Activated CD8-positive, alpha-beta memory T cell treated with anti-CD3 and anti-CD28 coated beads, Interleukin-2, amount 50 U/mL, for 4 hours (primary cell): ENCODE measurements at regions not wholly inside any gene's neighbourhood (a gene's known extent, or its start where the extent isn't known, plus 50 kb on each side); places are given as distances from the start of the nearest gene placed in this dataset.

Experiments
- DNase-seq: peaks from one replicate; pipeline ENCODE4 v3.0.0-alpha.2; 2020

GRCh38 chr2:14237902-14238301 lies 394.6 kb upstream of the LRATD1 start:
- no peak for DNase-seq

DNA sequence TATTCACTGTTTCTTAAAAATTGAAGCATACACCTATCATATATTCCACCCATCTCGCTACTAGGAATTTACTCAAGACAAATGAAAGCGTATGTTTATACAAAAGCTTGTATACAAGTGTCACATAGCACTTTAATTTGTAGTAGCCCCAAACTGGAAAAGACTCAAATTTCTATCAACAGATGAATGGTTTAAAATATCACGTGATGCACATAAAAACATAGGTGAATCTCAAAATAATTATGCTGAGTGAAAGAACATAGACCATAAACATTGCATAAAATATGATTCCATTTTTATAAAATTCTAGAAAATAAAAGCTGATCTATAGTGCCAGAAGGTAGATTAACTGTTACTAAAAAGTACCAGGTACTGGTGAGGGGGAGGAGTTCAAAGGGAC lies 392.9 kb upstream of the LRATD1 start:
- no peak for DNase-seq

- no peak for DNase-seq
Measured at GRCh38 chr2:14240868-14241267, 391.6 kb upstream of the LRATD1 start.

- no peak for DNase-seq
Measured at GRCh38 chr2:14245901-14246300, 386.6 kb upstream of the LRATD1 start.

DNA sequence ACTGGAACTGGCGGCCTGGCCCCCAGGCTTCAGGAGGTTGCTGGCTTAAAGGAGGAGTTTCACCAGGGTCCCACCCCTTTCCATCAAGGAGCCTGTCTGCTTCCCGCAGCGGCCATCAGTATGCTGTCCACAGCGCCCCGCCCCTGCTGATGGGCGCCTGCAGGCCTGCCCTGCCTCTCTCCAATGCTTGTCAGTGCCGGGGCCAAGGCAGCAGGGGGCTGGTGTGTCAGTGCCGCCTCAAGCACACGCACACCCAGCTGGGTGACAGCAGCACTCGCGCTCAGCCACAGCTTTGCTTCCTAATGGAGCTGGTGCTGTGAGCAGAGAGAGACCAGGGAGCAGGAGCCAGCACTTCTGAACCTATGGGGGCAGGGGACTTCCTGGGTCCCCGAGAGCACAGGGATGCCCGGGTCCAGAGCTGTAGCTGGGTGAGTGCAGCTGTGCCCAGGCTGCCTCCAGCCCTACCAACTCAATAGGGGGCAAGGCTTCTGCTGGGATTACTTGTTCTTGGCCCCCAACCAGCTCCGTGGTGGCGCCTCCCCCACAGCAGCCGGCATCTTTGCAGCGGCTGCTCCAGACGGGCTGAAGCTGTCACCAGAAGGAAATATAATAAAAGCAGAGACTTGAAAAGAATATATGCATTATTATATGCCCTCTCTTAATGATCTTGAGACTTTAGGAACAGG lies 377.2 kb upstream of the LRATD1 start:
- no peak for DNase-seq

GRCh38 chr2:14256890-14257289 lies 375.6 kb upstream of the LRATD1 start:
- no peak for DNase-seq

GRCh38 chr2:14257801-14258507 lies 374.6 kb upstream of the LRATD1 start:
- no peak for DNase-seq

DNA sequence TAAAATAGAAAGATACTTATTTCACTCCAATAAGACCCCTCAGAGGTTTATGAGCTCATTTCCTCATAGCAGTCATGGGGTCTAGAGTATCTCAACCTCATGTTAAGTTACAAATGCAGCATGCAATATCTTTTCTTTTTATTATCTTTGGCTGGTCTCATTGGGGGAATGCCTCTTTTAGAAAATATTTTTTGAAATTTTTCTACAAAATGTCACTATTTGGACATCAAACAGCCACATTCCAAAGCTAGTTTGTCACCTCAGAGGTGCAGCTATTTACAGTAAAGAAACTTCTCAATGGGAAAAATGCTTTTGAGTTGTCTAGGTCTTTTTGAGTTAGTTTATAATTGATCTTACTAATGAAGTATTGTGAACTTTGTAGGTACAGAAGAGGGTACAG lies 370.7 kb upstream of the LRATD1 start:
- DNase-seq, result no peak

DNA sequence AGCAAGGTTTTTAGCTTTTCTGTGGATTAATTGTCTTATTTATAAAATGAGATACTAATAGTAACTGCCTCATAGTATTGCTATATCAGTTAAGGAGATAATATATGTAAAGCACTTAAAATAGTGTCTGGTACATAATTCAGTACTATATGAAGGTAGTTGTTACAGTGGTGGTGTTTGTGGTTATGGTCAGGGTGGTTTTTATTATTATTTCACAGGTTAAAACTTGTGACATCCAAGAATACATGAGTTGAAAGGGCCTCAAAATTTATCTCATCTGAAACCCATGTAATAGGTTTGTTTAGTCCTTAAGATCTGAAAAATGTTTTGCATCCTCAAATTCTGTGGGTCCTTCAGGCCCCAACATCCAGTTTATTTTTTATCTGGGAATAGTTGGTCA lies 369.5 kb upstream of the LRATD1 start:
- no peak for DNase-seq

DNA sequence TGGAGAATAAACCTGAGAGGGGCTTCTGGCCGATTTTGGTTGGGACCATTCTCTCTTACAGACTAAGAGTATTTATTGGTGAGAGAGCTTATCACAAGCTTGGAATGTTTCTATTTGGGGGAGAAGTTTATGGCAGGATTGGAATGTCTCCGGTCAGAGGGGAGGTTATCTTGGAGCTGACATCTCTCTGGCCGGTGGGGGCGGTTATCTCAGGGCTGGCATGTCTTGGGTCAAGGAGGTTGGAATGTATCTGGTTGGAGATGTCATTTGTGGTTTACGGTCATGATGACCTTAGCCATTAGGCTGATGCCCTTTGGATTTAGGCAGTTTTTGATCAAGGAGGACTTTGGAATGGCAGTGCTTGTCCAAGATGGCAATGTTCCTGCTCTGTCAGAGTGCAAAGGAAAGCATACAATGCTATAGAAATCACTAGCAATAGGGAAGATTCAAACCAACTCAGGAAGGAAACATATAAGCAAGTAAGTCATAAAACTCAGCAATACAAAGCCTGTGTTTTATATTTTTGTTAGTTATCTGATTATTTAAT lies 362.4 kb upstream of the LRATD1 start:
- no peak for DNase-seq

- no peak for DNase-seq
Measured at GRCh38 chr2:14272396-14273075, 360.0 kb upstream of the LRATD1 start.

DNA sequence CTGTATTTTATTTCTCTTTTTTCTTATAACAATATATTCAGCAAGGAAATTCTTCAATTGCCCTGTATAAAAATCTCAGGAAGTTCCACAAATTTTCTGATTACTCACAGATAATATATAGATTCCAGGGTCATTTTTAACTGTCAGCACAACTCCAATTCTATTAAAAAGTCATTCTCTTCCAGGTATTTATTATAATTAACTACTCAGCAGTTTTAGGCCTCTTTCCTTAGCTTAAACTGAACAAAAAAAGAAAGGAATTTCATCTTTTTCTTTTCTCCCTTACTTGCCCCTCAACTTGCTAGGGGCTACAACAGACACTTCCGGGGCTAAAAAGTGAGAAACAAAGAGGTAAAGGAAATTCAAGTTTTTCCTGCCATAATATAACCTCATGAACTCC lies 358.9 kb upstream of the LRATD1 start:
- DNase-seq, result no peak

DNA sequence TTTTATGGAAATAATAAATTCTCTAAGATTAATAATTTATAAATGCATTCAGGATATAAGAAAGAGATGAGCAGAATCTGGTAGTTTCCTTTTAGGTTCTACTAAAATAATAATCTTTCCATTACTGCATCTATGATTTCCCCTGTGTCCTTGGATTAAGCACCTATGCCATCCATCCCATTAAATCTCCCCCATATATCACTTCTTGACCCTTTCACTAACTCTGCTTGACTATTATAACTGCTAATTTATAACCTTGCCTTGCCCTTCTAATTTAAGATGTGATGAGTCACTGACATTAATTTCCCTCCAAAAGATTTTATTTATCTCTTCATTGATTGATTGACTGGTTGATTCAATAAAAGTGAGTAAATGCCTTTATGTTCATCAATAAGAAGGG lies 348.3 kb upstream of the LRATD1 start:
- no peak for DNase-seq

- no peak for DNase-seq
Measured at GRCh38 chr2:14285812-14286211, 346.7 kb upstream of the LRATD1 start.

- no peak for DNase-seq
Measured at GRCh38 chr2:14288016-14288415, 344.5 kb upstream of the LRATD1 start.

GRCh38 chr2:14292964-14293363 lies 339.6 kb upstream of the LRATD1 start:
- no peak for DNase-seq

GRCh38 chr2:14297340-14297739 lies 335.2 kb upstream of the LRATD1 start:
- DNase-seq, result no peak

- DNase-seq, result no peak
Measured at GRCh38 chr2:14297906-14298305, 334.6 kb upstream of the LRATD1 start.

- DNase-seq, result no peak
Measured at GRCh38 chr2:14301331-14301730, 331.2 kb upstream of the LRATD1 start.

GRCh38 chr2:14303366-14304115 lies 329.0 kb upstream of the LRATD1 start:
- no peak for DNase-seq

GRCh38 chr2:14304326-14304725 lies 328.2 kb upstream of the LRATD1 start:
- DNase-seq, result no peak

DNA sequence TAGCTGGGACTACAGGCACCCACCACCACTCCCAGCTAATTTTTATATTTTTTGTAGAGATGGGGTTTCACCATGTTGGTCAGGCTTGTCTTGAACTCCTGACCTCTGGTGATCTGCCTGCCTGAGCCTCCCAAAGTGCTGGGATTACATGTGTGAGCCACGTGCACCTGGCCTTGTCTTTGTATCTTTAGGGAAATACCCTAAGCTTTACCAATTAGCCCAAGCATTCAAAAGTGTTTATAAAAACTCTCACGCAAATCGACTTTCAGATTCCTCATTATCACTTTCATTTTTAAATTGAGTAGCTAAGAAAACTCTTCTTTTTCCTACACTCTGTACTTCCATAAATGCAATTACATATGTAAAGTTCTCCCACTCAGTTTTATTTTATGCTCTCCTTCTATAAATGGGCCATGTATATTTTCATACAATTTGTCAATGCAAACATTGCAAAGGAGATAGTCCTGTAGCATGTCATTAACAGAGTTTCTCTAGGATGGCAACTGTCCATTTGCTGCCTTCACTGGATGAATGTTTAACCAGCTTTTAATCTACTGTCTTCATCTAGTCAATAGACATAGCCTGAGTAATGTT lies 326.2 kb upstream of the LRATD1 start:
- DNase-seq, result no peak

- no peak for DNase-seq
Measured at GRCh38 chr2:14313341-14313740, 319.2 kb upstream of the LRATD1 start.
